ENCODE measurements at regions not wholly inside any gene's neighbourhood (a gene's known extent, or its start where the extent isn't known, plus 50 kb on each side); places are given as distances from the start of the nearest gene placed in this dataset.

DNA sequence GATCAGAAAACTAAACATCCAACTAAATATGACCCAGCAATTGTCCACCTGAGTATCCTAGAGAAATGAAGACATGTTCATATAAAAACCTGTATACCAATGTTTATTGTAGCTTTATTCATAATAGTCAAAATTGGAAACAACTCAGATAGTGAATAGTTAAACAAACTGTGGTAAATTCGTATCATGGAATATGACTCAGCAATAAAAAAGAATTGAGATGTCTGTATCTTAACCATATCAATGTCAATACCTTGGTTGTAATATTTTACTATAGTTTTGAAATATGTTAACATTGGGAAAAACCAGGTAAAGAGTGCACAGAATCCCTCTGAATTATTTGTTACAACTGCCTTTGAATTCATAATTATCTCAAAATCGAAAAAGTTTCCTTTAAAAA, 159.3 kb upstream of the GAP43 start:
- TF ChIP-seq, protein P1, sequence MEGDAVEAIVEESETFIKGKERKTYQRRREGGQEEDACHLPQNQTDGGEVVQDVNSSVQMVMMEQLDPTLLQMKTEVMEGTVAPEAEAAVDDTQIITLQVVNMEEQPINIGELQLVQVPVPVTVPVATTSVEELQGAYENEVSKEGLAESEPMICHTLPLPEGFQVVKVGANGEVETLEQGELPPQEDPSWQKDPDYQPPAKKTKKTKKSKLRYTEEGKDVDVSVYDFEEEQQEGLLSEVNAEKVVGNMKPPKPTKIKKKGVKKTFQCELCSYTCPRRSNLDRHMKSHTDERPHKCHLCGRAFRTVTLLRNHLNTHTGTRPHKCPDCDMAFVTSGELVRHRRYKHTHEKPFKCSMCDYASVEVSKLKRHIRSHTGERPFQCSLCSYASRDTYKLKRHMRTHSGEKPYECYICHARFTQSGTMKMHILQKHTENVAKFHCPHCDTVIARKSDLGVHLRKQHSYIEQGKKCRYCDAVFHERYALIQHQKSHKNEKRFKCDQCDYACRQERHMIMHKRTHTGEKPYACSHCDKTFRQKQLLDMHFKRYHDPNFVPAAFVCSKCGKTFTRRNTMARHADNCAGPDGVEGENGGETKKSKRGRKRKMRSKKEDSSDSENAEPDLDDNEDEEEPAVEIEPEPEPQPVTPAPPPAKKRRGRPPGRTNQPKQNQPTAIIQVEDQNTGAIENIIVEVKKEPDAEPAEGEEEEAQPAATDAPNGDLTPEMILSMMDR (IDR thresholded peaks at IDR 0.05; ENCODE audit: insufficient read depth, low read length, poor library complexity, severe bottlenecking) = no peak
- TF ChIP-seq EZH2phosphoT487 (conservative IDR thresholded peaks at IDR 0.05; ENCODE audit: low read length) = no peak

All from SU-DHL-6 (cell line).